ENCODE measurements at regions not wholly inside any gene's neighbourhood (a gene's known extent, or its start where the extent isn't known, plus 50 kb on each side); places are given as distances from the start of the nearest gene placed in this dataset.
A peak's percentile ranks its signal among the peaks of the same experiment; 100 is the strongest.
"Not testable (repeated sequence)": the region's sequence is repeated elsewhere in the genome, so short reads cannot be mapped to it uniquely, and the experiment has no call there.

DNA sequence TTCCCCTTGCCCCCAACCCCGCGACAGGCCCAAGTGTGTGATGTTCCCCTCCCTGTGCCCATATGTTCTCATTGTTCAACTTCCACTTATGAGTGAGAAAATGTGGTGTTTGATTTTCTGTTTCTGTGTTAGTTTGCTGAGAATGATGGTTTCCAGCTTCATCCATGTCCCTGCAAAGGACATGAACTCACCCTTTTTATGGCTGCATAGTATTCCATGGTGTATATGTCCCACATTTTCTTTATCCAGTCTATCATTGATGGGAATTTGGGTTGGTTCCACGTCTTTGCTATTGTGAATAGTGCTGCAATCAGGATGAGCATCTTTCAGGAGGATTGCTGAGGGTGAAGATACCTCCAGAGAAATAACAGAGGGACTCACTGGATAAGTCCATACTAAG, 91.3 kb upstream of the COG2 start:
- H3K4me3 ChIP-seq; ATAC-seq (replicated peaks in 6 of 8); H3K4me1 ChIP-seq (replicated peaks in 1 of 2); in situ Hi-C loops (cut with MboI; ENCODE audit: low pct_unique_long_range_greater_than_20kb in 2 of 9, low sequenced_read_pairs in 9 of 9, unreplicated experiment in 9 of 9); H3K27ac ChIP-seq: not testable (repeated sequence)
- 6 to 83% (median 67%) methylated on average over 1 to 3 of the region's 3 CpGs; no CpG with 5 or more reads in 4 of the 10 experiments for WGBS, 10 experiments

DNA sequence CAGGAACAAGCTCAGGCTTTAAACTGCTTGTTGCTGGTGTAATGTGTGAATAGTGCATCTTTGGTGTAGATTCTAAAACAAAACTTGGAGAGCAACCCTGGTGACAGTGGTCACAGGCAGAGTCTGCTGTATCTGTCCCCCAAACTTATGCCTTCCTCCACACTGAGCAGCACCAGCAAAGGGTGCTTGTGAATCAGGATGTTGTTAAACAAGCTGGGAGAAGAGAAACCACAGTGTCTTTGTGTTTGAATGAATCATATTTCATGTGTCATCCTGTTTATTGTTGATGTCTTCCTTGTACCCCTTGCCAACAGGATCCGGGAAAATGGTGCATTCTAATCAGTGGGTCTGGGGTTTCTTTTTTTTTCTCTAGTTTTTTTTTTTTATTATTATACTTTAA, 91.9 kb upstream of the COG2 start:
- peak in 1 of 8 experiments; percentile 20 for ATAC-seq (replicated peaks in 6 of 8)
- 0 to 100% (median 73%) methylated on average over 1 of the region's 1 CpG; no CpG with 5 or more reads in 3 of the 10 experiments for WGBS, 10 experiments
- in situ Hi-C loops (cut with MboI; ENCODE audit: low pct_unique_long_range_greater_than_20kb in 2 of 9, low sequenced_read_pairs in 9 of 9, unreplicated experiment in 9 of 9) = no loop called here
- Histone ChIP-seq H3K4me1 (replicated peaks in 1 of 2) (no peaks in the 10 kb centered on the region), H3K27ac (no peak overlapping the region), H3K4me3 (no peak overlapping the region)

DNA sequence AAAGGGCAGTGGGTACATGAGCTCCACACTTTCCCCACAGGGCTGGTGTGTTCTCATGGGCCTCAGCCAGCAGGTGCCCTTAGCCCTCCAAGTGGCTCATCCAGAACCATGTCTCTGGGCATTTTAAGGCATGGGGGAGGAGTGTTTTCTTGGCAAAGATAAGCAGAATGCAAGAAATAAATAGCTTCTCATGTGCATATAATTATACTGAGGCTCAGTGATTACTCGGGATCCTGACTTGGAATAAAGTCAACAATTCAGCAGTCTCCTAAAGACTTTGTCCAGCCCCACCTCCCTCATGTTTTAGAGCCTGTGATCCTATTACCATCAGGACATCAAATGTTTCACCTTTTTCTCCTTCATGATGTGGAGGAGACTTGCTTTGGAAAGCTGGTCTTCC, 92.7 kb upstream of the COG2 start:
- ATAC-seq (replicated peaks in 6 of 8) = peak in 3 of 8 experiments; percentile 35 to 78 (median 38)
- H3K27ac ChIP-seq = no peak overlapping the region
- no peaks in the 10 kb centered on the region for H3K4me1 ChIP-seq (replicated peaks in 1 of 2)
- 0 to 100% (median 40%) methylated on average over 1 of the region's 1 CpG; no CpG with 5 or more reads in 2 of the 10 experiments for WGBS, 10 experiments
- H3K4me3 ChIP-seq = no peak overlapping the region
- in situ Hi-C loops (cut with MboI; ENCODE audit: low pct_unique_long_range_greater_than_20kb in 2 of 9, low sequenced_read_pairs in 9 of 9, unreplicated experiment in 9 of 9) = no loop called here

DNA sequence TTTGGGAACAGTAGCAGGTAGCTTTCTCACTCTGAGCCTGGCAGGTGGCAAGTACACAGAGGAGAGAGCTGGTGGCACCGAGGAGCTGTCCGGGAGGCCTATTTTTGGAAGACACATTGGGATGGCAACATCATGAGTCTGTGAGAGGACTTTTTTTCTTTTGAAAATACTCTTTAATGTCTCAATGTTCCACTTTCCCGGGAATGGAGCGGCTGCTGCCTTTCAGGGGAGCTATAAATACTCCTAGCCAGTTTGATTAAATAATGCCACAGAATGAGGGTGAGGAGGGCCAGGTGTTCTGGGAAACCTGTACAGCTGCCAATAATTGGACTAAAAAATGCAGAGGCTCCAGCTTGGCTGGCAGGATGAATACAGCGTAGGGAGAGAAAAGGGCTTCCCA, 93.3 kb upstream of the COG2 start:
- WGBS, 10 experiments = 9 to 100% (median 85%) methylated on average over 2 to 5 of the region's 5 CpGs; no CpG with 5 or more reads in 1 of the 10 experiments
- no peak overlapping the region for H3K4me3 ChIP-seq
- H3K4me1 ChIP-seq (replicated peaks in 1 of 2) = no peaks in the 10 kb centered on the region
- ATAC-seq (replicated peaks in 6 of 8) = no peak
- in situ Hi-C loops (cut with MboI; ENCODE audit: low pct_unique_long_range_greater_than_20kb in 2 of 9, low sequenced_read_pairs in 9 of 9, unreplicated experiment in 9 of 9) = no loop called here
- H3K27ac ChIP-seq = no peak overlapping the region

DNA sequence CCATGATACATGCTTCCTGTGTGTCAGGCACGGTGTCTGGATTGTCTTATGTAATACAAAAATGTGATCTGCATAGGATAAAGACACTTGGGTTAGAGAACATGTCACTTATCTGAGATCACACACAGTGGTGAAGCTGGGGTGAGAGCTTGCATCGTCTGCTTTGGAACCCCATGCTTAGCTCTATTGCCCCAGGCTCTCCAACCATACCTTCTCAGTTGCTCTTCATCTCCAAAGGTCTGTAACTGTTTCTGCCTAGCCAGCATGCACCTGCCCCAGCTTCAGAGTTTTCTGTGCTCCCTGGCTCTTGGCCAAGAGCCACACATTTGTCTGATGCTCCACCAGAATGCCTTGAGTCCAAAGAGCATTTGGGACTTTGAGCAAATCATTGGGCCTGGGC, 93.9 kb upstream of the COG2 start:
- H3K4me3 ChIP-seq = no peak overlapping the region
- ATAC-seq (replicated peaks in 6 of 8) = no peak
- 0 to 79% (median 35%) methylated on average over 1 to 2 of the region's 2 CpGs; no CpG with 5 or more reads in 4 of the 10 experiments for WGBS, 10 experiments
- in situ Hi-C loops (cut with MboI; ENCODE audit: low pct_unique_long_range_greater_than_20kb in 2 of 9, low sequenced_read_pairs in 9 of 9, unreplicated experiment in 9 of 9) = no loop called here
- no peak overlapping the region for H3K27ac ChIP-seq
- H3K4me1 ChIP-seq (replicated peaks in 1 of 2) = no peaks in the 10 kb centered on the region

DNA sequence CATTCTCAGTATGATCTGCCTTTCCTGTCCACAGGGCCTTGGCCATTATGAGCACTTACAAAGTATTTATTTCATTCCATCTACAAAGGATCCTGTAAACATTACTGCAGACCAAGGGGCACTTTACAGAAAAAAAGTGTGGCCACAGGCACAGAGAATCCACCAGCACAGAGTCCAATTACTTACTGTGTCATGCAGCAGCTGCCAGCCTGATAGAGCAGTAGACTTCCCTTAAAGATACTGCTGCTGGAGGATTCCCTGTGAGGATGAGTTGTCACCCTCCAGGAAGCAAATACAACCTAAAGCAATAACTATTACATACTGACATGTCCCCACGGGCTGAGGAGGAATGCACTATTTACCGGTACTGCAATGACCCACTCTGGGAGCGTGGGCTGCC, 97.1 kb upstream of the COG2 start:
- ATAC-seq (replicated peaks in 6 of 8) = no peak
- Histone ChIP-seq H3K4me1 (replicated peaks in 1 of 2) (peaks cover 7% of the 10 kb centered on the region in 2 donors), H3K27ac (no peak overlapping the region), H3K4me3 (no peak overlapping the region)
- in situ Hi-C loops (cut with MboI; ENCODE audit: low pct_unique_long_range_greater_than_20kb in 2 of 9, low sequenced_read_pairs in 9 of 9, unreplicated experiment in 9 of 9) = no loop called here
- 17 to 94% (median 50%) methylated on average over 1 to 3 of the region's 3 CpGs; no CpG with 5 or more reads in 5 of the 10 experiments for WGBS, 10 experiments

DNA sequence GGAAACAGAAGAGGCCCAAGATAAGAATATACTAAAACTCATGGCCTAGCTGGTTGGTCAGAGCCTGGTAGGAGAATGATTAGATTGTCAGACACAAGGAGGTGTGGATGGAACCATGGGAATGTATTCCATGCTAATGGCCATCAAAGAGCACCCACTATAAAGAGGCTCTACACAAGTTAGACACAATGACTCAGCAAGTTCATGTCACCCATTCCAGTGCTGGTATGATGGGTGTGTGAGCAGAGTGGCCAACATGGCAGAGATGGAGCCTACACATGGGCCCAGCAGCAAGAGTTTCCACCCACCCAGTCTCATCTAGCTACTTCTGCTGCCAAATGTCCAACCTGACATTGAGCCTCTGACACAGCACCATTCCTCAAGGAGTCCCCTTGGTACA, 97.5 kb upstream of the COG2 start:
- Histone ChIP-seq H3K27ac (no peak overlapping the region), H3K4me1 (replicated peaks in 1 of 2) (peaks cover 7% of the 10 kb centered on the region in 2 donors), H3K4me3 (no peak overlapping the region)
- ATAC-seq (replicated peaks in 6 of 8) = no peak
- in situ Hi-C loops (cut with MboI; ENCODE audit: low pct_unique_long_range_greater_than_20kb in 2 of 9, low sequenced_read_pairs in 9 of 9, unreplicated experiment in 9 of 9) = no loop called here

DNA sequence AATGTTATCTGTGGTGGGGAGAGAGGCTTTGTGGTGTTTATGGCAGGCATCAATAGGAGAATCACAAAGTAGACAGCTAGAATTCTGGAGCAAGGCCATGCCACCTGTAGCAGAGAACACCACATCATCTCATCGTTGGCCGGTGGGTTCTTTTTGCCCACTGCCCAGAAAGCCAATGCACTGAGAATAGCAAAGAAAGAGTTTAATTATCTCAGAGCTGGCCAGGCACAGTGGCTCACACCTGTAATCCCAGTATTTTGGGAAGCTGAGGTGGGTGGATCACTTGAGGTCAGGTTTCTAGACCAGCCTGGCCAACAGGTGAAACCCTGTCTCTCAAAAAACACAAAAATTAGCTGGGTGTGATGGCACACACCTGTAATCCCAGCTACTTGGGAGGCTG, 99.2 kb upstream of the COG2 start:
- no peak overlapping the region for H3K27ac ChIP-seq
- no peak for ATAC-seq (replicated peaks in 6 of 8)
- H3K4me1 ChIP-seq (replicated peaks in 1 of 2) = peaks cover 7% of the 10 kb centered on the region in 2 donors
- 14 to 100% (median 94%) methylated on average over 2 of the region's 2 CpGs; no CpG with 5 or more reads in 7 of the 10 experiments for WGBS, 10 experiments
- no peak overlapping the region for H3K4me3 ChIP-seq
- in situ Hi-C loops (cut with MboI; ENCODE audit: low pct_unique_long_range_greater_than_20kb in 2 of 9, low sequenced_read_pairs in 9 of 9, unreplicated experiment in 9 of 9) = no loop called here

DNA sequence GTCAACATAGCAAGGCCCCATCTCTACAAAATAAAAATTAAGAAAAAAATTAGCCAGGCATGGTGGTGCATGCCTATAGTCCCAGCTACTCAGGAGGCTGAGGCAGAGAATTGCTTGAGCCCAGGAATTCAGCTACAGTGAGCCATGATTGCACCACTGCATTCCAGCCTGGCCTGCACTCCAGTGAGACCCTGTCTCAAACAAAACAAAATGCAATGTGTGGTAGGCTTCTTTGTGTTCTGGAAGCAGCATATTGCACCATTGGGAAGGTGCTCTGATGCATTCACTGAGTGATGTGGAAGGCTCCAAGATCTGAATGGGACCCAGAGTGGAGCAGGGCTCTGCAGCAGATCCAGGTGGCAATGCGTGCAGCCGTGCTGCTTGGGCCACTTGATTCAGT, 99.6 kb upstream of the COG2 start:
- 0 to 100% (median 82%) methylated on average over 1 to 2 of the region's 2 CpGs; no CpG with 5 or more reads in 6 of the 10 experiments for WGBS, 10 experiments
- H3K27ac ChIP-seq = no peak overlapping the region
- no peak overlapping the region for H3K4me3 ChIP-seq
- in situ Hi-C loops (cut with MboI; ENCODE audit: low pct_unique_long_range_greater_than_20kb in 2 of 9, low sequenced_read_pairs in 9 of 9, unreplicated experiment in 9 of 9) = no loop called here
- no peak for ATAC-seq (replicated peaks in 6 of 8)
- H3K4me1 ChIP-seq (replicated peaks in 1 of 2) = peaks cover 7% of the 10 kb centered on the region in 2 donors

DNA sequence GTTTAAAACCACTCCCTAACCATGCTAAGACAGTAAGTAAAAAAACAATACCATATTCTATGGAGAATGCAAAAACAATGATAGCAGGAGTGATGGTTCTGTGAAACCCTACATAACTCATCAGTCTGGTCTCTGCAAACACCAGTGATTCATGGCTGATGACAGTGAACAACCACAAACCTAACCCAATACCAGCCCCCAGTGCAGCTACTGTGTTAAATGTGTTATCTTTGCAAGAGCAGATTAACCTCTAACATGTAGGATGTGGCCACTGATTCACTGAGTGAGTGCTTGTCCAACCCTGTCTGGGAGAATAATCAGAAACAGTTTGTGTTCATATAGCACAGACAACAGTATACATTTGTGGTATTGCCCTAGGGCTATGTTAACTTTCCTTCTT, 100.2 kb upstream of the COG2 start:
- Histone ChIP-seq H3K4me3 (no peak overlapping the region), H3K27ac (no peak overlapping the region), H3K4me1 (replicated peaks in 1 of 2) (peaks cover 7% of the 10 kb centered on the region in 2 donors)
- ATAC-seq (replicated peaks in 6 of 8) = peak in 2 of 8 experiments; percentile 22 to 43
- in situ Hi-C loops (cut with MboI; ENCODE audit: low pct_unique_long_range_greater_than_20kb in 2 of 9, low sequenced_read_pairs in 9 of 9, unreplicated experiment in 9 of 9) = no loop called here

DNA sequence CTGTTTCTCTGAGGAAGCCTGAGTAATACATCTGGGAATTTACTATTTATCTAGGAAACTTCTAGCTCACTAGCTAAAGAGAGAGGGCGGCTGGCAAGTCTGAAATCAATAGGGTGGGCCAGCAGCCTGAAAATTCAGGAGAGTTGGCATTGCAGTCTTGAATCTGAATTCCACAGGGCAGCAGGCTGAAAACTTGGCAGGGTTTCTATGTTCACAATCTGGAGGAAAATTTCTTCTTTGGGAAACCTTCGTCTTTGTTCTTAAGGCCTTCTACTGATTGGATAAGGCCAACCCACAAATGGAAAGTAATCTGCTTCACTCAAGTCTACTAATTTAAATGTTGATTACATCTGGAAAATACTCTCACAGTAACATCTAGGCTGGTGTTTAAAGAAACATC, 101.0 kb upstream of the COG2 start:
- in situ Hi-C loops (cut with MboI; ENCODE audit: low pct_unique_long_range_greater_than_20kb in 2 of 9, low sequenced_read_pairs in 9 of 9, unreplicated experiment in 9 of 9) = no loop called here
- no peak for ATAC-seq (replicated peaks in 6 of 8)
- Histone ChIP-seq H3K4me3 (no peak overlapping the region), H3K4me1 (replicated peaks in 1 of 2) (peaks cover 7% of the 10 kb centered on the region in 2 donors), H3K27ac (no peak overlapping the region)
- 40 to 100% (median 90%) methylated on average over 1 to 2 of the region's 2 CpGs; no CpG with 5 or more reads in 2 of the 10 experiments for WGBS, 10 experiments

DNA sequence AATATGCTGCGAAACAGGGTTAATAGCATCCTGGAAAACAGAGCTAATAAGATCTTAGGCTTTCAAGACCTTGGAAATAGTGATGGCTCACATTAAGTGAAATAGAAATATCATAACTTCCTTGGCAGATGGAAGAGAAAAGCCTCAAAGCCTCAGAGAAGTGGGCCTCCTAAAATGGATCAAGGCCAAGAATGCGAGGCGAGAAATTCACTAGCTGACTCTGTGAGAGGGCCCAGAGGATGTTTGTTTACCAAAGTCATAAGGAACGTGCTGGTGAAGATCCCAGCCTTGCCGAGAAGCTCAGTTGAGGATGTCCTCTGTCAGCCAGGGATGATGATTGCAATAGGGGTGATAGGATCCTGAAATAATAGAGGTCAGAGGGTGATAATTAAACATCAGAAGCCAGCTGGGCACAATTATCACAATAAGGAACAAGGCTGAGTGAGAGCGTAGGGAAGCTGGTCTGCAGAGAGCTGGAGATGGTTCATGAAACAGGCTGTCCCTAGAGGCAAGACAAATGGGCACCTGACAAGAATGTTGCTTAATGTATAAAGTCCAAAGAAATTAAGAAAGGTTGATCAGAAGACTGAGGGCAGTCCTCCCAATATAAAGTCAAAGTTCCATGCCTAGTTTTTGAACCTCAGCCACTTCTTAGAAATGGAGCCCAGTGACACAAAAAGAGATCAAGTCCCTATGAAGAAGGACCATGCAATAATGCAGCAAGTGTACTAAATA, 101.7 kb upstream of the COG2 start:
- no peak overlapping the region for H3K4me3 ChIP-seq

DNA sequence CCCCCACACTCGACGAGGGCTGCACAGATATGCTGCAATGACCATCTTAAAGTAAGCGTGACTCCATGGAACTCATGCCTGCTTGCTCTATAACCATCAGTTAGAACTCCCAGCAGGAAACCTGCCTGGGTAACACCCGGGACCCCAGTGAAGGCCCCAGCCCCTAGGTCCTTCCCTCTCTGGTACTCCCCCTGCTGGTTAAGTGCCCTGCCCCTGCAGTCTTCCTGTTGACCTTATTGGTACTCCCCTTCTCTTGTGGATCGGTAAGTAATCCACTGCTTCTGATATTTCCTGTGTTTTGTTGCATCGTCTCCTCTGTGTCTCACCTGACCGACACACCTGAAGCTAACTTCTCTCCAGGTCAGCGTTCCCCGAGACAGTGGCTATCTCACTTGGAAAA, 104.8 kb upstream of the COG2 start:
- Histone ChIP-seq H3K4me3 (no peak overlapping the region), H3K4me1 (replicated peaks in 1 of 2) (peaks cover 7% of the 10 kb centered on the region in 2 donors), H3K27ac (no peak overlapping the region)
- in situ Hi-C loops (cut with MboI; ENCODE audit: low pct_unique_long_range_greater_than_20kb in 2 of 9, low sequenced_read_pairs in 9 of 9, unreplicated experiment in 9 of 9) = no loop called here
- WGBS, 10 experiments = 38 to 100% (median 93%) methylated on average over 2 to 9 of the region's 9 CpGs; no CpG with 5 or more reads in 3 of the 10 experiments
- ATAC-seq (replicated peaks in 6 of 8) = no peak

More for the DNA sequence above, 101.7 kb upstream of the COG2 start:
- in situ Hi-C loops (cut with MboI; ENCODE audit: low pct_unique_long_range_greater_than_20kb in 2 of 9, low sequenced_read_pairs in 9 of 9, unreplicated experiment in 9 of 9) = no loop called here
- Histone ChIP-seq H3K4me1 (replicated peaks in 1 of 2) (peaks cover 7% of the 10 kb centered on the region in 2 donors), H3K27ac (no peak overlapping the region)
- WGBS, 10 experiments = 0 to 92% (median 59%) methylated on average over 3 to 6 of the region's 6 CpGs; no CpG with 5 or more reads in 4 of the 10 experiments
- no peak for ATAC-seq (replicated peaks in 6 of 8)

DNA sequence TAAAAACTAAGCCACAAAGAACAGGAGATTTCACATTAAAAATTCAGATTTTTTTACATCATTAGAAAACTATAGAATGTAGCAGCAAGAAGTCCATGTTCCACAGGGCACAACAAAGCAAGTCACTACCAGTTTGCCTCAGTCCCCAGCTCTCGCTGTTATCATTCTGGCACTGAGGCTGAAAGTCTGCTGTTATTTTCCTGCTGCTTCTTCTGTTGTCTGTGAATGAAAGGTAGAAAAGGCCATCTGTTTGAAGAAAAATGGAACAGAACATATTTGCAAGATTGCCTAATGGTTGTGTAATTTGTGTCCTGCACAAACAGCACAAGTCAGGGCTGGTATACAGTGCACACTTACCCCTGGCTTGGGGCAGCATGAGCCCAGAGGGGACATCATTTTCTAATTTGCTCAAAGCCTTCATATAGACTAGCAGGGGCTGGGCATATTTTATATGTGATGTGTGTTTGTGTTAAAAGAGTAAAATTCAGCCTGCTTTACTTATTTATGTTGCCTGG, 105.6 kb upstream of the COG2 start:
- Histone ChIP-seq H3K27ac (no peak overlapping the region), H3K4me3 (no peak overlapping the region), H3K4me1 (replicated peaks in 1 of 2) (peaks cover 4 to 5% of the 10 kb centered on the region in 2 donors)
- in situ Hi-C loops (cut with MboI; ENCODE audit: low pct_unique_long_range_greater_than_20kb in 2 of 9, low sequenced_read_pairs in 9 of 9, unreplicated experiment in 9 of 9) = no loop called here
- WGBS, 10 experiments = 25 to 100% (median 90%) methylated on average over 1 of the region's 1 CpG; no CpG with 5 or more reads in 5 of the 10 experiments
- ATAC-seq (replicated peaks in 6 of 8) = no peak

Data from motor neuron (in vitro differentiated cells).